C4-2B (cell line): ENCODE measurements at regions not wholly inside any gene's neighbourhood (a gene's known extent, or its start where the extent isn't known, plus 50 kb on each side); places are given as distances from the start of the nearest gene placed in this dataset.

Experiments
- CTCF ChIP-seq: fragments of 450-650 bp; conservative IDR thresholded peaks from 2 replicates; pipeline ENCODE4 v1.5.1; 2017; ENCODE audit warnings: mild to moderate bottlenecking
- ZFX ChIP-seq: fragments of 450-650 bp; IDR thresholded peaks from 2 replicates; pipeline ENCODE4 v1.6.1; 2017

GRCh38 chr4:164446516-164446915 is 307.4 kb upstream of the SMIM31 start:
- TF ChIP-seq CTCF = no peak
- no peak for TF ChIP-seq ZFX
